Astrocyte (in vitro differentiated cells and primary cell): ENCODE measurements at regions not wholly inside any gene's neighbourhood (a gene's known extent, or its start where the extent isn't known, plus 50 kb on each side); places are given as distances from the start of the nearest gene placed in this dataset.

Source experiments
- CTCF ChIP-seq: IDR thresholded peaks from 2 replicates; pipeline ENCODE4 v1.5.1; 2011; ENCODE audit warnings: low read depth, mild to moderate bottlenecking, inconsistent platforms, low read length, moderate library complexity; ENCODE audit not compliant: insufficient read depth
- EZH2 ChIP-seq: IDR thresholded peaks from 2 replicates; pipeline ENCODE4 v1.6.1; 2012; ENCODE audit warnings: mild to moderate bottlenecking, low read length, inconsistent platforms; ENCODE audit not compliant: insufficient read depth

DNA sequence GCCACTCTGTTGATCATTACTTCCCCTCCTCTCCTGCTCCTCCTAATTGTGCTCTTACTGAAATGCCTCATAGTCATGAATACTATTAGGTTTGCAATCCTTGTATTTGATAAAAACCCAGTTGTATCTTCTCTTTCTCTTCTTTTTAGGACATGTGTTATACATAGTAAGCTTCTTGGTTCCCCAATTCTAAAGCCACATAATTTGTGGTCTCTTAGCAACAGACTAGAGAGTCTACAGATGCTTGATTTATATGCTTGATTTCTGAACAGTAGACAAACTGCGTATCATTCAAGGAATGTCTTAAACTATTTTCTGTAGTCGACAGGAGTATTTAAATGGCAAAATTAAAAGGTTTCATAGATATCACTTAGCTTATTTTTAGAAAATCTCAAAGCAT, 1598.9 kb downstream of the PLA2G4A start:
- TF ChIP-seq CTCF (no peak), EZH2 (no peak)
